K562 (cell line): ENCODE measurements at regions not wholly inside any gene's neighbourhood (a gene's known extent, or its start where the extent isn't known, plus 50 kb on each side); places are given as distances from the start of the nearest gene placed in this dataset.

Experiments
- ATAC-seq: fragments of 200-7000 bp; cut with Tn5 transposase; 3 replicates; pipeline ENCODE4 v1.9.1; 2020; ENCODE audit warnings: moderate library complexity
- BruUV-seq: library from RNA; stranded (reverse); fragments of 400-500 nt; replicated peaks from 2 replicates; lab custom pipeline; 2021; lab: Mats Ljungman, UMichigan
- CTCF ChIA-PET: fragments of 300-600 bp; formaldehyde crosslinking; extraction: SDS; loops from one replicate; lab custom pipeline; 2021; ENCODE audit warnings: low intra/inter-chr PET ratio; lab: Yijun Ruan, JAX
- POLR2A ChIA-PET: fragments of 300-600, 350-650 bp; sonication (Branson Sonifier 250); formaldehyde crosslinking; extraction: SDS; loops from one replicate; lab custom pipeline; 2021; ENCODE audit warnings: antibody characterized with exemption, inconsistent platforms; lab: Yijun Ruan, JAX
- DNase-seq, 4 experiments: peaks; one replicate each; pipeline versions ENCODE4 v3.0.0 to v3.0.0-alpha.2; 2011 to 2018; ENCODE audit warnings: low spot score in 3 of 4, mixed read lengths in 3 of 4; ENCODE audit errors: extremely low read depth in 1 of 4
- FAIRE-seq: peaks from 2 replicates; lab custom pipeline; 2011; peaks lifted over from hg19 to GRCh38; lab: Jason Lieb, UNC
- H2AFZ ChIP-seq: 2 replicates; pipeline ENCODE4 v1.6.0; 2011; ENCODE audit warnings: low read depth, low read length, control low read depth, inconsistent platforms
- H3K27ac ChIP-seq: fragments of 200-600 bp; 3 replicates; pipeline ENCODE4 v1.8.0; 2011; ENCODE audit warnings: low read depth, mild to moderate bottlenecking, control low read depth, inconsistent platforms, low read length, moderate library complexity, mixed read lengths; ENCODE audit errors: extremely low read depth
- H3K27me3 ChIP-seq, 2 experiments: fragments of 300-600 bp in 1 of 2; 2 replicates in 1 of 2; 3 replicates in 1 of 2; pipeline versions ENCODE4 v1.6.0 to v1.8.0; 2011; ENCODE audit warnings: inconsistent platforms in 2 of 2, low read length in 2 of 2, mild to moderate bottlenecking in 1 of 2, mixed read lengths in 1 of 2, moderate library complexity in 1 of 2; ENCODE audit not compliant: control insufficient read depth in 2 of 2, insufficient read depth in 2 of 2
- H3K36me3 ChIP-seq: fragments of 300-600 bp; 3 replicates; pipeline ENCODE4 v1.8.0; 2011; ENCODE audit warnings: mild to moderate bottlenecking, low read length, inconsistent platforms; ENCODE audit not compliant: control insufficient read depth, insufficient read depth
- H3K4me1 ChIP-seq, 2 experiments: fragments of 200-600 bp in 1 of 2; replicated peaks in 1 of 2; 2 replicates in 1 of 2; 3 replicates in 1 of 2; pipeline versions ENCODE4 v1.5.1 to v1.8.0; 2011; ENCODE audit warnings: inconsistent platforms in 2 of 2, low read length in 2 of 2, mild to moderate bottlenecking in 1 of 2, mixed read lengths in 1 of 2, moderate library complexity in 1 of 2; ENCODE audit not compliant: control insufficient read depth in 2 of 2, insufficient read depth in 2 of 2
- H3K4me2 ChIP-seq: 2 replicates; pipeline ENCODE4 v1.6.1; 2011; ENCODE audit warnings: low read length, control low read depth, inconsistent platforms, mixed read lengths; ENCODE audit not compliant: insufficient read depth
- H3K4me3 ChIP-seq: fragments of 200-600 bp; sonication (generic), shearing (Covaris generic); 2 replicates; pipeline ENCODE4 v1.5.1; 2016; ENCODE audit warnings: control low read depth, inconsistent platforms
- H3K79me2 ChIP-seq: fragments of 200-600 bp; 3 replicates; pipeline ENCODE4 v1.8.0; 2011; ENCODE audit warnings: low read length, inconsistent platforms; ENCODE audit not compliant: control insufficient read depth, insufficient read depth
- H3K9ac ChIP-seq, 2 experiments: 2 replicates each; pipeline versions ENCODE4 v1.6.0 to v1.6.1; 2011; ENCODE audit warnings: low read depth in 2 of 2, low read length in 2 of 2, control low read depth in 1 of 2, inconsistent platforms in 1 of 2, mild to moderate bottlenecking in 1 of 2, mixed read lengths in 1 of 2; ENCODE audit not compliant: insufficient read depth in 1 of 2
- H3K9me1 ChIP-seq: one replicate; pipeline ENCODE4 v1.6.0; 2011; ENCODE audit warnings: inconsistent platforms, mild to moderate bottlenecking, low read length, moderate library complexity; ENCODE audit not compliant: control insufficient read depth, insufficient read depth
- H3K9me3 ChIP-seq: replicated peaks from 2 replicates; pipeline ENCODE4 v1.5.1; 2011; ENCODE audit warnings: low read depth, low read length, inconsistent platforms; ENCODE audit not compliant: control insufficient read depth, insufficient read depth
- H4K20me1 ChIP-seq: replicated peaks from 2 replicates; pipeline ENCODE4 v1.6.1; 2011; ENCODE audit warnings: low read length, inconsistent platforms, mixed read lengths; ENCODE audit not compliant: control insufficient read depth, insufficient read depth
- ATF1 ChIP-seq, 2 experiments: fragments of 450-650 bp in 1 of 2; IDR thresholded peaks; 2 replicates each; pipeline ENCODE4 v1.6.1; 2016; ENCODE audit warnings: missing compliant biosample characterization in 1 of 2, missing genetic modification characterization in 1 of 2
- DMBX1 ChIP-seq: fragments of 250-450 bp; sonication (Bioruptor Pico); IDR thresholded peaks from 2 replicates; pipeline ENCODE4 v1.8.0; 2022; ENCODE audit warnings: inconsistent platforms, mild to moderate bottlenecking, moderate library complexity, borderline replicate concordance
- FOXJ2 ChIP-seq: fragments of 200-800 bp; sonication (Bioruptor generic); IDR thresholded peaks from 2 replicates; pipeline ENCODE4 v1.6.1; 2016; ENCODE audit warnings: missing genetic modification characterization, missing compliant biosample characterization
- ZC3H8 ChIP-seq: fragments of 450-650 bp; IDR thresholded peaks from 2 replicates; pipeline ENCODE4 v1.6.1; 2017
- ZFP1 ChIP-seq: fragments of 450-650 bp; formaldehyde crosslinking; IDR thresholded peaks from 2 replicates; pipeline ENCODE4 v1.4.0; 2020; ENCODE audit warnings: mild to moderate bottlenecking, mixed read lengths
- ZNF707 ChIP-seq: fragments of 250-450 bp; sonication (Bioruptor Pico); conservative IDR thresholded peaks from 2 replicates; pipeline ENCODE4 v1.8.0; 2022; ENCODE audit warnings: inconsistent platforms, mild to moderate bottlenecking, moderate library complexity
- WGBS: fragments of 100-300 bp; shearing (Covaris generic); methylation state at CpG from one replicate; pipeline ENCODE4 v1.1.6; 2016; ENCODE audit warnings: low coverage, mixed read lengths; ENCODE audit not compliant: insufficient coverage; ENCODE audit errors: missing lambda C conversion rate; 5-methylcytosine and 5-hydroxymethylcytosine counted together
- in situ Hi-C: fragments of 300-500 bp; cut with MboI; formaldehyde crosslinking; loops from 4 replicates; pipeline ENCODE4 v1.15.0; 2018; ENCODE audit warnings: inconsistent platforms, mixed read lengths
- intact Hi-C: fragments of 100-400 bp; cut with micrococcal nuclease; formaldehyde crosslinking; loops from 2 replicates; pipeline ENCODE4 v1.14.2; 2022

GRCh38 chr6:56368491-56368890, 121.1 kb upstream of the COL21A1 start:
- in situ Hi-C loops: loop anchor here (25.0 kb wide), 2 partner anchors 494 to 944 kb away; partner anchors contain the start of gene PRIM2
- H3K79me2 ChIP-seq: no peaks in the 10 kb centered on the region
- POLR2A ChIA-PET: no interaction called here
- TF ChIP-seq ATF1 (CRISPR knock-in tag; IDR thresholded peaks at IDR 0.05) (no peak), ATF1 (tag; IDR thresholded peaks at IDR 0.05) (no peak), DMBX1 (CRISPR knock-in tag) (no peak), FOXJ2 (tag) (no peak), ZC3H8 (no peak), ZNF707 (CRISPR knock-in tag) (no peak), ZFP1 (no peak)
- no peaks in the 10 kb centered on the region for H3K36me3 ChIP-seq
- no peaks in the 10 kb centered on the region for H3K9me3 ChIP-seq
- DNase-seq (no peak), FAIRE-seq (no peak), ATAC-seq (no peak)
- no peaks in the 10 kb centered on the region for H3K9me1 ChIP-seq
- no peak overlapping the region for H3K27ac ChIP-seq
- CTCF ChIA-PET: no interaction called here
- no peak overlapping the region for H3K9ac ChIP-seq
- 2% methylated on average over 3 of the region's 3 CpGs for WGBS
- intact Hi-C loops: loop anchor here (10.0 kb wide), 1 partner anchor 946 kb away; the partner anchor contains the start of gene PRIM2
- no peaks in the 10 kb centered on the region; a peak in 2 of 5 replicates for H3K4me1 ChIP-seq
- H4K20me1 ChIP-seq: no peaks in the 10 kb centered on the region
- no peak overlapping the region for H3K4me3 ChIP-seq
- H2AFZ ChIP-seq: no peak overlapping the region
- no peak overlapping the region for H3K4me2 ChIP-seq
- 0 out of 5 replicates have a peak, but pooled peaks cover 0 to 2% of the 10 kb centered on the region in 2 experiments for H3K27me3 ChIP-seq
- no TSS peak for BruUV-seq
